ENCODE measurements at regions not wholly inside any gene's neighbourhood (a gene's known extent, or its start where the extent isn't known, plus 50 kb on each side); places are given as distances from the start of the nearest gene placed in this dataset.

GRCh38 chr20:50369225-50370035 lies 140.8 kb upstream of the PTPN1 start:
- Histone ChIP-seq H3K36me3 (no peaks in the 10 kb centered on the region), H3K4me3 (no peak overlapping the region), H3K27ac (peak overlapping the region; percentile 60 to 72 (median 70)), H3K4me1 (peaks cover 6 to 43% (median 24%) of the 10 kb centered on the region in 4 donors), H3K27me3 (no peaks in the 10 kb centered on the region), H3K9me3 (no peaks in the 10 kb centered on the region)
- DNase-seq, result peak; percentile 89
- WGBS, 2 donors (ENCODE audit: low coverage in 1 of 2), result 44% methylated on average over 12 of the region's 13 CpGs; no CpG with 5 or more reads in 1 of the 2 donors
- intact Hi-C loops (cut with DNase I; ENCODE audit: low total_unique reads), result no loop called here
- TF ChIP-seq EP300 (IDR thresholded peaks at IDR 0.05; ENCODE audit: low read depth) (no peak), POLR2A (IDR thresholded peaks at IDR 0.05) (peak; percentile 54), CTCF (IDR thresholded peaks at IDR 0.05) (peak in 2 of 5 experiments; percentile 15 to 59), POLR2AphosphoS5 (IDR thresholded peaks at IDR 0.05) (peak in 2 of 3 donors; percentile 61 to 72)
- in situ Hi-C loops (cut with MboI; ENCODE audit: low pct_ligation_motif_present in 1 of 4, low pct_unique_long_range_greater_than_20kb in 1 of 4, low sequenced_read_pairs in 3 of 4), result no loop called here

- Histone ChIP-seq H3K27ac (peak overlapping the region; percentile 60 to 72 (median 70)), H3K27me3 (no peaks in the 10 kb centered on the region), H3K4me3 (no peak overlapping the region), H3K4me1 (peaks cover 6 to 43% (median 24%) of the 10 kb centered on the region in 4 donors), H3K36me3 (no peaks in the 10 kb centered on the region), H3K9me3 (no peaks in the 10 kb centered on the region)
- in situ Hi-C loops (cut with MboI; ENCODE audit: low pct_ligation_motif_present in 1 of 4, low pct_unique_long_range_greater_than_20kb in 1 of 4, low sequenced_read_pairs in 3 of 4), result no loop called here
- WGBS, 2 donors (ENCODE audit: low coverage in 1 of 2), result 83 to 93% methylated on average over 6 to 11 of the region's 11 CpGs
- intact Hi-C loops (cut with DNase I; ENCODE audit: low total_unique reads), result no loop called here
- TF ChIP-seq CTCF (IDR thresholded peaks at IDR 0.05) (no peak), POLR2A (IDR thresholded peaks at IDR 0.05) (no peak), POLR2AphosphoS5 (IDR thresholded peaks at IDR 0.05) (no peak), EP300 (IDR thresholded peaks at IDR 0.05; ENCODE audit: low read depth) (no peak)
- DNase-seq, result no peak
Measured at GRCh38 chr20:50370036-50370566, 140.1 kb upstream of the PTPN1 start.

GRCh38 chr20:50371878-50372769 lies 138.1 kb upstream of the PTPN1 start:
- no peak overlapping the region for H3K27ac ChIP-seq
- TF ChIP-seq EP300 (IDR thresholded peaks at IDR 0.05; ENCODE audit: low read depth) (no peak), POLR2AphosphoS5 (IDR thresholded peaks at IDR 0.05) (no peak), POLR2A (IDR thresholded peaks at IDR 0.05) (no peak), CTCF (IDR thresholded peaks at IDR 0.05) (no peak)
- in situ Hi-C loops (cut with MboI; ENCODE audit: low pct_ligation_motif_present in 1 of 4, low pct_unique_long_range_greater_than_20kb in 1 of 4, low sequenced_read_pairs in 3 of 4), result no loop called here
- H3K4me1 ChIP-seq, result peaks cover 6 to 33% (median 19%) of the 10 kb centered on the region in 4 donors
- intact Hi-C loops (cut with DNase I; ENCODE audit: low total_unique reads), result no loop called here
- H3K9me3 ChIP-seq, result no peaks in the 10 kb centered on the region
- no peaks in the 10 kb centered on the region for H3K27me3 ChIP-seq
- no peaks in the 10 kb centered on the region for H3K36me3 ChIP-seq
- WGBS, 2 donors (ENCODE audit: low coverage in 1 of 2), result 60 to 80% methylated on average over 1 to 13 of the region's 13 CpGs
- H3K4me3 ChIP-seq, result no peak overlapping the region
- DNase-seq, result no peak

- Histone ChIP-seq H3K4me1 (peaks cover 6 to 27% (median 16%) of the 10 kb centered on the region in 4 donors), H3K9me3 (no peaks in the 10 kb centered on the region), H3K27me3 (no peaks in the 10 kb centered on the region), H3K36me3 (no peaks in the 10 kb centered on the region), H3K27ac (no peak overlapping the region), H3K4me3 (no peak overlapping the region)
- no peak for DNase-seq
- intact Hi-C loops (cut with DNase I; ENCODE audit: low total_unique reads) (no loop called here), in situ Hi-C loops (cut with MboI; ENCODE audit: low pct_ligation_motif_present in 1 of 4, low pct_unique_long_range_greater_than_20kb in 1 of 4, low sequenced_read_pairs in 3 of 4) (no loop called here)
- 34% methylated on average over 3 of the region's 3 CpGs; no CpG with 5 or more reads in 1 of the 2 donors for WGBS, 2 donors (ENCODE audit: low coverage in 1 of 2)
- TF ChIP-seq POLR2AphosphoS5 (IDR thresholded peaks at IDR 0.05), result no peak
- TF ChIP-seq POLR2A (IDR thresholded peaks at IDR 0.05), result no peak
- TF ChIP-seq CTCF (IDR thresholded peaks at IDR 0.05), result no peak
- TF ChIP-seq EP300 (IDR thresholded peaks at IDR 0.05; ENCODE audit: low read depth), result no peak
Measured at GRCh38 chr20:50372770-50373088, 137.5 kb upstream of the PTPN1 start.
